Esophagus squamous epithelium (tissue), 5 donors: ENCODE measurements at regions not wholly inside any gene's neighbourhood (a gene's known extent, or its start where the extent isn't known, plus 50 kb on each side); places are given as distances from the start of the nearest gene placed in this dataset.

ENCODE experiments used
- DNase-seq: peaks from one replicate; lab custom pipeline; 2025; lab: John Stamatoyannopoulos, UW
- H3K27ac ChIP-seq, 4 donors: fragments of 200-600 bp; sonication (generic); one replicate each; pipeline ENCODE4 v1.5.1; 2016 to 2019; ENCODE audit warnings: mild to moderate bottlenecking in 1 of 4
- H3K27me3 ChIP-seq, 4 donors: fragments of 200-600 bp; sonication (generic); 1 replicate in 3 of 4; 2 replicates in 1 of 4; pipeline versions ENCODE4 v1.5.1 to v1.6.0; 2017 to 2021; ENCODE audit warnings: antibody characterized with exemption in 1 of 4
- H3K36me3 ChIP-seq, 3 donors: fragments of 200-600 bp; sonication (generic); one replicate each; pipeline ENCODE4 v1.5.1; 2016 to 2019
- H3K4me1 ChIP-seq, 3 donors: fragments of 200-600 bp; sonication (generic); one replicate each; pipeline ENCODE4 v1.5.1; 2017 to 2019
- H3K4me3 ChIP-seq, 4 donors: fragments of 200-600 bp; sonication (generic); 1 replicate in 3 of 4; 2 replicates in 1 of 4; pipeline ENCODE4 v1.5.1; 2016 to 2019; ENCODE audit warnings: mild to moderate bottlenecking in 2 of 4, moderate library complexity in 1 of 4
- H3K9me3 ChIP-seq, 3 donors: fragments of 200-600 bp; sonication (generic); one replicate each; pipeline ENCODE4 v1.5.1; 2016 to 2019
- POLR2A ChIP-seq, 4 donors: fragments of 450-650 bp; IDR thresholded peaks; one replicate each; pipeline ENCODE4 v1.6.1; 2017; ENCODE audit warnings: antibody characterized with exemption in 4 of 4, mild to moderate bottlenecking in 4 of 4, moderate library complexity in 3 of 4
- WGBS, 2 donors: methylation state at CpG; one replicate each; pipeline ENCODE4 v1.1.5; 2018; 5-methylcytosine and 5-hydroxymethylcytosine counted together
- intact Hi-C: fragments of 100-400 bp; cut with DNase I; formaldehyde crosslinking; loops from one replicate; pipeline ENCODE4 v1.15.0; 2022
- TF ChIP-seq, protein P1 (sequence below), 6 experiments: fragments of 450-650 bp in 4 of 6; fragments of 200-600 bp in 2 of 6; sonication (generic) in 2 of 6; IDR thresholded peaks; one replicate each; pipeline ENCODE4 v1.5.1; 2016 to 2019; ENCODE audit warnings: antibody characterized with exemption in 6 of 6, mild to moderate bottlenecking in 4 of 6, moderate library complexity in 4 of 6
- donor health status: DM: yes; HTN: yes; CAD: no.

GRCh38 chr5:173772384-173773059, 115.6 kb upstream of the CPEB4 start:
- no peak for TF ChIP-seq POLR2A (IDR thresholded peaks at IDR 0.05)
- TF ChIP-seq, protein P1, sequence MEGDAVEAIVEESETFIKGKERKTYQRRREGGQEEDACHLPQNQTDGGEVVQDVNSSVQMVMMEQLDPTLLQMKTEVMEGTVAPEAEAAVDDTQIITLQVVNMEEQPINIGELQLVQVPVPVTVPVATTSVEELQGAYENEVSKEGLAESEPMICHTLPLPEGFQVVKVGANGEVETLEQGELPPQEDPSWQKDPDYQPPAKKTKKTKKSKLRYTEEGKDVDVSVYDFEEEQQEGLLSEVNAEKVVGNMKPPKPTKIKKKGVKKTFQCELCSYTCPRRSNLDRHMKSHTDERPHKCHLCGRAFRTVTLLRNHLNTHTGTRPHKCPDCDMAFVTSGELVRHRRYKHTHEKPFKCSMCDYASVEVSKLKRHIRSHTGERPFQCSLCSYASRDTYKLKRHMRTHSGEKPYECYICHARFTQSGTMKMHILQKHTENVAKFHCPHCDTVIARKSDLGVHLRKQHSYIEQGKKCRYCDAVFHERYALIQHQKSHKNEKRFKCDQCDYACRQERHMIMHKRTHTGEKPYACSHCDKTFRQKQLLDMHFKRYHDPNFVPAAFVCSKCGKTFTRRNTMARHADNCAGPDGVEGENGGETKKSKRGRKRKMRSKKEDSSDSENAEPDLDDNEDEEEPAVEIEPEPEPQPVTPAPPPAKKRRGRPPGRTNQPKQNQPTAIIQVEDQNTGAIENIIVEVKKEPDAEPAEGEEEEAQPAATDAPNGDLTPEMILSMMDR (IDR thresholded peaks at IDR 0.05) = no peak
- H3K27ac ChIP-seq = no peak overlapping the region
- no peak for DNase-seq
- 74 to 75% methylated on average over 8 to 9 of the region's 9 CpGs for WGBS, 2 donors
- H3K27me3 ChIP-seq = peaks cover 0 to 9% (median 0%) of the 10 kb centered on the region in 4 donors
- H3K4me3 ChIP-seq = no peak overlapping the region
- intact Hi-C loops = no loop called here
- H3K9me3 ChIP-seq = no peaks in the 10 kb centered on the region
- peaks cover 0 to 11% (median 0%) of the 10 kb centered on the region in 3 donors for H3K4me1 ChIP-seq
- no peaks in the 10 kb centered on the region for H3K36me3 ChIP-seq

GRCh38 chr5:173774271-173774761, 113.8 kb upstream of the CPEB4 start:
- DNase-seq = no peak
- intact Hi-C loops = no loop called here
- WGBS, 2 donors = 57 to 96% methylated on average over 1 to 3 of the region's 4 CpGs
- Histone ChIP-seq H3K4me1 (peaks cover 0 to 6% (median 0%) of the 10 kb centered on the region in 3 donors), H3K4me3 (no peak overlapping the region), H3K9me3 (no peaks in the 10 kb centered on the region), H3K27me3 (peaks cover 0 to 9% (median 0%) of the 10 kb centered on the region in 4 donors), H3K36me3 (no peaks in the 10 kb centered on the region), H3K27ac (no peak overlapping the region)
- TF ChIP-seq, protein P1 (IDR thresholded peaks at IDR 0.05) = no peak
- no peak for TF ChIP-seq POLR2A (IDR thresholded peaks at IDR 0.05)

- H3K36me3 ChIP-seq = no peaks in the 10 kb centered on the region
- no peak overlapping the region for H3K27ac ChIP-seq
- H3K4me1 ChIP-seq = peaks cover 0 to 7% (median 0%) of the 10 kb centered on the region in 3 donors
- no peak for DNase-seq
- no peaks in the 10 kb centered on the region for H3K9me3 ChIP-seq
- intact Hi-C loops = no loop called here
- TF ChIP-seq POLR2A (IDR thresholded peaks at IDR 0.05) = no peak
- TF ChIP-seq, protein P1 (IDR thresholded peaks at IDR 0.05) = no peak
- H3K4me3 ChIP-seq = no peak overlapping the region
- 71 to 78% methylated on average over 9 to 12 of the region's 12 CpGs for WGBS, 2 donors
- peaks cover 0 to 9% (median 0%) of the 10 kb centered on the region in 4 donors for H3K27me3 ChIP-seq
These were observed 112.6 kb upstream of the CPEB4 start for GRCh38 chr5:173775261-173776197.

- Histone ChIP-seq H3K27ac (no peak overlapping the region), H3K4me1 (peaks cover 1 to 18% (median 10%) of the 10 kb centered on the region in 3 donors), H3K27me3 (no peaks in the 10 kb centered on the region), H3K9me3 (no peaks in the 10 kb centered on the region), H3K36me3 (no peaks in the 10 kb centered on the region), H3K4me3 (no peak overlapping the region)
- WGBS, 2 donors = 71 to 83% methylated on average over 3 of the region's 3 CpGs
- TF ChIP-seq POLR2A (IDR thresholded peaks at IDR 0.05) = no peak
- TF ChIP-seq, protein P1 (IDR thresholded peaks at IDR 0.05) = no peak
- DNase-seq = no peak
- intact Hi-C loops = no loop called here
These were observed 111.0 kb upstream of the CPEB4 start for GRCh38 chr5:173777149-173777548.
